ENCODE measurements at regions not wholly inside any gene's neighbourhood (a gene's known extent, or its start where the extent isn't known, plus 50 kb on each side); places are given as distances from the start of the nearest gene placed in this dataset.

DNA sequence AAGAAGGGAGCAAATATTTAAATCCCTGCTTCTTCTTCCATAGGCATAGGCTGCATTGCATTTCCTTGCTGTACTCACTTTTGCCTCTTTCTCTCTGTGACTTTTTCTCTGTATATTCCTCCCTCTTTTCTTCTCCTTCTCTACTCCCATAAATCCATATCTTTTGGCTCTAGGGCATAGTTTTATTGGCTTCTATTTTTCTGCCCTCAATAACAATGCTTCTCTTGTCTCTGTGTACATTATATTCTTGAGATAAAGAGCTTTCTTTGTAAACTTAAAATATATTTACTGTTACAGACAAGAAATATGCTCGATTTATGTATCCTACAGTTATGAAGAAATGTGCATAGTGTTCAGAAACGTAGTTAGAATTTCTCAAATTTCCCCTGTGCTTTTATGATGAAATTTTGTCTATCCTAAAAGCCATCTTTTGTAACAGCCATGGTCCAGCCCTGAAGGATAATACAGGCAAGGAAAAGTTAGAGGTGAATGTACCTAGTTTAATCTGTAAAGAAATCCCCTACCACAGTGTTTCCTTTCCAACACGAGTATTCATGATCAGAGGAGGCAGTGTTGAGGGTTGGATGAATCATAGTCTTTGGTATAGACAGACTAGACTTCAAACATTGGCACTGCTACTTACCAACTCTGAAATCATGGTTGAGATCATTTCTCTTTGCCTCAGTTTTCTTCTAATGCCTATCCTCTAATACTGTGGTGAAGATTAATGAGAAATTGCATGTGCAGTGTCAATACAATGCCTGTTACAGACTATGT is 173.3 kb upstream of the FAR2 start:
- TF ChIP-seq, protein P1, sequence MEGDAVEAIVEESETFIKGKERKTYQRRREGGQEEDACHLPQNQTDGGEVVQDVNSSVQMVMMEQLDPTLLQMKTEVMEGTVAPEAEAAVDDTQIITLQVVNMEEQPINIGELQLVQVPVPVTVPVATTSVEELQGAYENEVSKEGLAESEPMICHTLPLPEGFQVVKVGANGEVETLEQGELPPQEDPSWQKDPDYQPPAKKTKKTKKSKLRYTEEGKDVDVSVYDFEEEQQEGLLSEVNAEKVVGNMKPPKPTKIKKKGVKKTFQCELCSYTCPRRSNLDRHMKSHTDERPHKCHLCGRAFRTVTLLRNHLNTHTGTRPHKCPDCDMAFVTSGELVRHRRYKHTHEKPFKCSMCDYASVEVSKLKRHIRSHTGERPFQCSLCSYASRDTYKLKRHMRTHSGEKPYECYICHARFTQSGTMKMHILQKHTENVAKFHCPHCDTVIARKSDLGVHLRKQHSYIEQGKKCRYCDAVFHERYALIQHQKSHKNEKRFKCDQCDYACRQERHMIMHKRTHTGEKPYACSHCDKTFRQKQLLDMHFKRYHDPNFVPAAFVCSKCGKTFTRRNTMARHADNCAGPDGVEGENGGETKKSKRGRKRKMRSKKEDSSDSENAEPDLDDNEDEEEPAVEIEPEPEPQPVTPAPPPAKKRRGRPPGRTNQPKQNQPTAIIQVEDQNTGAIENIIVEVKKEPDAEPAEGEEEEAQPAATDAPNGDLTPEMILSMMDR (IDR thresholded peaks at IDR 0.05) = no peak
- TF ChIP-seq POLR2A (IDR thresholded peaks at IDR 0.05) = no peak
- no peak for TF ChIP-seq POLR2AphosphoS5 (IDR thresholded peaks at IDR 0.05)
